Smooth muscle cell (in vitro differentiated cells): ENCODE measurements at regions not wholly inside any gene's neighbourhood (a gene's known extent, or its start where the extent isn't known, plus 50 kb on each side); places are given as distances from the start of the nearest gene placed in this dataset.

Experiments used
- DNase-seq: peaks from one replicate; lab custom pipeline; 2025; ENCODE audit not compliant: unreplicated experiment; lab: John Stamatoyannopoulos, UW
- H2AFZ ChIP-seq: fragments of 200-600 bp; sonication (generic); 2 replicates; pipeline ENCODE4 v1.6.0; 2016; ENCODE audit warnings: antibody characterized with exemption, low read depth, mild to moderate bottlenecking
- H3F3A ChIP-seq: fragments of 200-600 bp; sonication (generic); 2 replicates; pipeline ENCODE4 v1.6.0; 2017; ENCODE audit warnings: antibody characterized with exemption, low read depth
- H3K27ac ChIP-seq: fragments of 200-600 bp; sonication (generic); 2 replicates; pipeline ENCODE4 v1.5.1; 2016; ENCODE audit warnings: low read depth, mild to moderate bottlenecking
- H3K27me3 ChIP-seq: fragments of 200-600 bp; sonication (generic); 2 replicates; pipeline ENCODE4 v1.6.1; 2016; ENCODE audit warnings: low read depth, mild to moderate bottlenecking
- H3K36me3 ChIP-seq: fragments of 200-600 bp; sonication (generic); 2 replicates; pipeline ENCODE4 v1.5.1; 2016; ENCODE audit warnings: low read depth
- H3K4me1 ChIP-seq: fragments of 200-600 bp; sonication (generic); 2 replicates; pipeline ENCODE4 v1.5.1; 2016; ENCODE audit warnings: low read depth
- H3K4me2 ChIP-seq: fragments of 200-600 bp; sonication (generic); 2 replicates; pipeline ENCODE4 v1.6.0; 2016; ENCODE audit warnings: mild to moderate bottlenecking
- H3K4me3 ChIP-seq: fragments of 200-600 bp; sonication (generic); 2 replicates; pipeline ENCODE4 v1.5.1; 2016; ENCODE audit warnings: mild to moderate bottlenecking
- H3K79me2 ChIP-seq: fragments of 200-600 bp; sonication (generic); 2 replicates; pipeline ENCODE4 v1.6.0; 2016; ENCODE audit warnings: low read depth, mild to moderate bottlenecking
- H3K9ac ChIP-seq: fragments of 200-600 bp; sonication (generic); 2 replicates; pipeline ENCODE4 v1.6.0; 2016; ENCODE audit warnings: low read depth
- H3K9me3 ChIP-seq: fragments of 200-600 bp; sonication (generic); replicated peaks from 2 replicates; pipeline ENCODE4 v1.5.1; 2016; ENCODE audit warnings: low read depth
- H4K20me1 ChIP-seq: fragments of 200-600 bp; sonication (generic); 2 replicates; pipeline ENCODE4 v1.6.0; 2016; ENCODE audit warnings: low read depth
- CTCF ChIP-seq: fragments of 200-600 bp; sonication (generic); IDR thresholded peaks from 2 replicates; pipeline ENCODE4 v1.5.1; 2017; ENCODE audit warnings: borderline replicate concordance, mild to moderate bottlenecking, antibody characterized with exemption; ENCODE audit not compliant: insufficient read depth, poor library complexity, severe bottlenecking
- WGBS: methylation state at CpG from one replicate; pipeline ENCODE4 v1.1.7; 2016; ENCODE audit warnings: low lambda C conversion rate; 5-methylcytosine and 5-hydroxymethylcytosine counted together

- Histone ChIP-seq H3K27ac (no peak overlapping the region), H3K9ac (no peak overlapping the region), H3K9me3 (no peaks in the 10 kb centered on the region), H3K27me3 (no peaks in the 10 kb centered on the region), H4K20me1 (no peaks in the 10 kb centered on the region), H2AFZ (no peak overlapping the region), H3F3A (no peaks in the 10 kb centered on the region), H3K79me2 (no peaks in the 10 kb centered on the region), H3K36me3 (no peaks in the 10 kb centered on the region), H3K4me2 (no peak overlapping the region), H3K4me1 (peaks cover 4% of the 10 kb centered on the region), H3K4me3 (no peak overlapping the region)
- no peak for DNase-seq
- no peak for TF ChIP-seq CTCF
- 97% methylated on average over 1 of the region's 1 CpG for WGBS
Observed at GRCh38 chr7:19533266-19533665, 175.6 kb downstream of the POLR1F start.

GRCh38 chr7:19530852-19531251 lies 178.0 kb downstream of the POLR1F start:
- H3K27ac ChIP-seq = no peak overlapping the region
- no peaks in the 10 kb centered on the region for H3F3A ChIP-seq
- WGBS = 80% methylated on average over 3 of the region's 3 CpGs
- H3K9ac ChIP-seq = no peak overlapping the region
- no peaks in the 10 kb centered on the region for H3K9me3 ChIP-seq
- no peaks in the 10 kb centered on the region for H3K4me1 ChIP-seq
- no peak overlapping the region for H3K4me2 ChIP-seq
- no peaks in the 10 kb centered on the region for H4K20me1 ChIP-seq
- no peak for TF ChIP-seq CTCF
- no peak overlapping the region for H3K4me3 ChIP-seq
- DNase-seq = no peak
- H3K27me3 ChIP-seq = no peaks in the 10 kb centered on the region
- no peak overlapping the region for H2AFZ ChIP-seq
- H3K79me2 ChIP-seq = no peaks in the 10 kb centered on the region
- no peaks in the 10 kb centered on the region for H3K36me3 ChIP-seq

- Histone ChIP-seq H4K20me1 (no peaks in the 10 kb centered on the region), H3F3A (no peaks in the 10 kb centered on the region), H3K36me3 (no peaks in the 10 kb centered on the region), H3K4me3 (no peak overlapping the region), H2AFZ (no peak overlapping the region), H3K4me2 (no peak overlapping the region), H3K27me3 (no peaks in the 10 kb centered on the region), H3K79me2 (no peaks in the 10 kb centered on the region), H3K9ac (no peak overlapping the region), H3K9me3 (no peaks in the 10 kb centered on the region), H3K4me1 (no peaks in the 10 kb centered on the region), H3K27ac (no peak overlapping the region)
- no peak for DNase-seq
- TF ChIP-seq CTCF = no peak
Observed at GRCh38 chr7:19530261-19530660, 178.6 kb downstream of the POLR1F start.

GRCh38 chr7:19526639-19527038 lies 182.2 kb downstream of the POLR1F start:
- Histone ChIP-seq H3K79me2 (no peaks in the 10 kb centered on the region), H3K4me1 (no peaks in the 10 kb centered on the region), H3F3A (no peaks in the 10 kb centered on the region), H3K36me3 (no peaks in the 10 kb centered on the region), H3K9ac (no peak overlapping the region), H3K27me3 (no peaks in the 10 kb centered on the region), H4K20me1 (no peaks in the 10 kb centered on the region), H3K4me2 (no peak overlapping the region), H3K9me3 (no peaks in the 10 kb centered on the region), H3K27ac (no peak overlapping the region), H3K4me3 (no peak overlapping the region), H2AFZ (no peak overlapping the region)
- 69% methylated on average over 2 of the region's 2 CpGs for WGBS
- no peak for TF ChIP-seq CTCF
- DNase-seq = no peak
